GM12872 (cell line): ENCODE measurements at regions not wholly inside any gene's neighbourhood (a gene's known extent, or its start where the extent isn't known, plus 50 kb on each side); places are given as distances from the start of the nearest gene placed in this dataset.

Experiments used
- CTCF ChIP-seq: IDR thresholded peaks from 3 replicates; pipeline ENCODE4 v1.5.1; 2011; ENCODE audit warnings: low read depth, mild to moderate bottlenecking, low read length, moderate library complexity; ENCODE audit not compliant: insufficient read depth

- no peak for TF ChIP-seq CTCF
Observed at GRCh38 chr6:126876446-126876845, 242.0 kb upstream of the RSPO3 start.

- TF ChIP-seq CTCF = no peak
Observed at GRCh38 chr6:126880964-126881363, 237.5 kb upstream of the RSPO3 start.

- no peak for TF ChIP-seq CTCF
Observed at GRCh38 chr6:126886106-126886505, 232.4 kb upstream of the RSPO3 start.

- TF ChIP-seq CTCF = no peak
Observed at GRCh38 chr6:126888727-126889725, 229.4 kb upstream of the RSPO3 start.

- no peak for TF ChIP-seq CTCF
Observed at GRCh38 chr6:126890055-126890454, 228.4 kb upstream of the RSPO3 start.

GRCh38 chr6:126891158-126891557 lies 227.3 kb upstream of the RSPO3 start:
- no peak for TF ChIP-seq CTCF

- TF ChIP-seq CTCF = no peak
Observed at GRCh38 chr6:126897758-126898157, 220.7 kb upstream of the RSPO3 start.
